ENCODE measurements at regions not wholly inside any gene's neighbourhood (a gene's known extent, or its start where the extent isn't known, plus 50 kb on each side); places are given as distances from the start of the nearest gene placed in this dataset.
A peak's percentile ranks its signal among the peaks of the same experiment; 100 is the strongest.

GRCh38 chr14:101426466-101426865 lies 134.8 kb upstream of the DIO3 start:
- no peak for DNase-seq

DNA sequence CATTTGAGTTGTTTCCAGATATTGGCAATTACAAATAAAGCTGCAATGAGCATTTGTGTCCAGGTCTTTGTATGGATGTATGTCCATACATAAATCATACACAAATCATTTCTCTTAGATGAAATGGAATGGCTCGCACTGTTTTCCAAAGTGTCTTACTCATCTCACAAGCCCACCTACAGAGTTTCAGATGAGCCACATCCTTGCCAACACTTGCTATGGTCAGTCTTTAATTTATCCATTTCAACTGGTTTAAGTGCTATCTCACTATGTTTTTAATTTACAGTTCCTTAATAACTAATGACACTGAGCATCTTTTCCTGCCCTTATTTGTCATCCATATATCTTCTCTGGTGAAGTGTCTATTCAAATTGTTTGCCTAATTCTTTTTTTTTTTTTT lies 132.9 kb upstream of the DIO3 start:
- no peak for DNase-seq

DNA sequence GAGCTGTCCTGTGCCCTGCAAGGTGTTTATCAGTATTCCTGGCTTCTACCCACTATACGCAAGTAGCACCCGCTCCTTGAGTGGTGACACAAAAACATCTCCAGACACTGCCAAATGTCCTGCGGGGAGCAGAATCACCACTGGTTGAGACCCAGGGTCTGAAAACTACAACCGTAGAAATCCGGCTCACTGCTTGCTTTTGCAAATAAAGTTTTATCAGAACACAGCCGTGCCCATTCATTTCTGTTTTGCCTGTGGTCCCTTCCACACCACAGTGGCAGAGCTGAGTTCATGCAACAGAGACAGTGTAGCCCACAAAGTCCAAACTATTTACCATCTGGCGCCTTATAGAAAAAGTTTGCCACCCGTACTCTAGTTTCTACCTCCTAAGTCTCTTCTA lies 125.7 kb upstream of the DIO3 start:
- DNase-seq: no peak

DNA sequence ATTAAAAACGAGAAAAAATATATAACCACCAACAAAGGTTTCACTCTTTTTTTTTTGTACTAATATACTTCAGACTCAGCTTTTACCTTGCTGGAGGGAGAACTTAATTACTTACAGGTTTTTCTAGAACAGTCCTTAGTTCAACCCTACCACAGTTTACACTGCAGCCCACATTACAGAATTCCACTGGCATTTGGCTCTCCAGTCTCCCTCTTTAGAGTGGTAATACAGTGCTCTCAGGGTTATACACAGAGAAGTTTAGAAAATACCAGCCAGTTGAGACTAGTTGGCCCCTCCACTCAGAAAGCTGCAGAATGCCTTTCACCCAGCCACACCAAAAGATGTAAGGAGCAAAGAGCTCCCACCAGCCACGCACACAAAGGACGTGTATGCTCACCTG lies 122.3 kb upstream of the DIO3 start:
- DNase-seq: no peak

GRCh38 chr14:101440496-101440895 lies 120.8 kb upstream of the DIO3 start:
- DNase-seq: no peak

- no peak for DNase-seq
These were observed 119.6 kb upstream of the DIO3 start for GRCh38 chr14:101441710-101442109.

GRCh38 chr14:101442451-101442850 lies 118.8 kb upstream of the DIO3 start:
- no peak for DNase-seq

DNA sequence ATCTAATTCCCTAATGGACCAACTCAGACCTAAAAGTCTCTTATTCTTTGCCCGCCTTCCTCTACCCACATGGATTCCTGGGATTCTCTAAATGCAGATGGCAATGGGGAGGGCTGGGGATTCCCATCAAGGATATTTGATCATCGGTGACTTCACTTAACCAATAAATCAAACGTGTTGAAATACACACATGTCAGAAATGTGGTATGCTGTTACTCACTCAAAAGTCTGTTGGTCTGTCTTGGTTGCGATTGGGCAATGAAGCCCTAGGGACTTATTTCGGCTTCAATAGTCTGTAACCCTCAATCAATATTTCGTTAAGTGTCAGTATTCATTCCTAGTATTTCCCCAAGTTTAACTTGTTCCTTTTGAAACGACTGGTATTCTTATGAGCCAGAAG lies 117.2 kb upstream of the DIO3 start:
- DNase-seq: no peak

- no peak for DNase-seq
These were observed 116.0 kb upstream of the DIO3 start for GRCh38 chr14:101445278-101445677.

DNA sequence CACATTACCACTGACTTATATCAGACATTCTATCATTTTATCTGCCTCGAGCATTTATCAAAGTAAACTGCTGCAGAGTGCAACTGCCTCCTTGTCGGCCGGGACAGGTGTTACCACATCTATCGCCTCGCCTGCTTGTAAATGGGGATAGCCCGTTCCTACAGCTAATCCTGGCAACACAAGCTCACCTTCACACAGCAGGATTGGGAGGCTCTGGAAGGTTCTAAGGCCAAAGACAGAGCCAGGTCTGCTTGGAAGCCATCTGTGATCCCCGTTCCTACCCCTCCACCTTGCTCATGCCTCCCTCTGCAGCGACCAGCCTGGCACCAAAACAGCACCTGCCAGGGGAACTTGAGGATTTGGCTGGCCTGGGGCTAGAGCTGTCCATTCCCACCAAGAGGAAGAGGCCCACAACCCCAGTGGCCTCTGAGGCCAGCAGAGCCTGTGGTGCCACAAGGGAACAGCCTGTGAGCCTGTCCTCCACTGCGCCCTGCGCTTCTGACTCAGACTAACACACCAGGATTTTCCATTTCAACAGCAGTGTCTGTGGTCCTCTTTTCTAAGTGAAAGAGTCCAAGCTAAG lies 114.8 kb upstream of the DIO3 start:
- no peak for DNase-seq

GRCh38 chr14:101449114-101449513 lies 112.2 kb upstream of the DIO3 start:
- peak; percentile 13 for DNase-seq

- DNase-seq: no peak
These were observed 110.1 kb upstream of the DIO3 start for GRCh38 chr14:101451166-101451565.

DNA sequence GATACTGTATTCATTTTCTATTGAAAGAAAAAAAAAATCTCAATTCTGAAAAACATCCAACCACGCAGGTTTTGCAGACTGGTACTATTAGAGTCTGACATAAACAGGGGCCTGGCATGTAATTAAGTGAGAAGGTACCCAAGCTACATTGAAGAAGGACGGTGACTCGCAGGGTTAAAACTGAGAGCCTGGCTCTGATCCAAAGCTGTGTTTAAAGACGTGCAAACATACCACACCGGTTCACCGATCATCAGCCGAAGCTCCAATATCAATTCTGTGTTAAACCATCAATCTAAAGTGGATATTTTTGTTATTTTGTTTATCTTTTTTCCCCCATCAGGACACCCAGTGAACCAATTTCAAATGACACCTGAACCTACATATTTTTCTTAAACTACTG lies 108.1 kb upstream of the DIO3 start:
- no peak for DNase-seq

DNA sequence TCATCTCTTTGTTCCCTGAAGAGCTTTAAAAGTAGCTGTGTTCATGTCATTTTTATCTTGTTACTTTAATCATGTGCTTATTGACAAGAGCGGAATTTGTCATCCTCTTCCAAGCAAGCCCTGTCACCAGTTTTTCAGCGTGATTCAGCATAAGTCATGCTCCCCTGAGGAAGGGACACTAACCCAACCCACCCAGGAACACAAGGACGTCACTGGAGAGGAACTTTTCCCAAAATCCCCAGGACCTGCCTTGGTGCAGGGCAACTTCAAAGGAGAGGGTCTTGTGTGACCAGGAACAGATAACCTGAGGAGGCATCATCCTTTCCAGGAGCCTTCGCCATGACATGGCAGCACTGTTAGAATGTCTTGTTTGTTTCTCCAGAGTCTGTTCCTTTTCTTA lies 107.1 kb upstream of the DIO3 start:
- no peak for DNase-seq

DNA sequence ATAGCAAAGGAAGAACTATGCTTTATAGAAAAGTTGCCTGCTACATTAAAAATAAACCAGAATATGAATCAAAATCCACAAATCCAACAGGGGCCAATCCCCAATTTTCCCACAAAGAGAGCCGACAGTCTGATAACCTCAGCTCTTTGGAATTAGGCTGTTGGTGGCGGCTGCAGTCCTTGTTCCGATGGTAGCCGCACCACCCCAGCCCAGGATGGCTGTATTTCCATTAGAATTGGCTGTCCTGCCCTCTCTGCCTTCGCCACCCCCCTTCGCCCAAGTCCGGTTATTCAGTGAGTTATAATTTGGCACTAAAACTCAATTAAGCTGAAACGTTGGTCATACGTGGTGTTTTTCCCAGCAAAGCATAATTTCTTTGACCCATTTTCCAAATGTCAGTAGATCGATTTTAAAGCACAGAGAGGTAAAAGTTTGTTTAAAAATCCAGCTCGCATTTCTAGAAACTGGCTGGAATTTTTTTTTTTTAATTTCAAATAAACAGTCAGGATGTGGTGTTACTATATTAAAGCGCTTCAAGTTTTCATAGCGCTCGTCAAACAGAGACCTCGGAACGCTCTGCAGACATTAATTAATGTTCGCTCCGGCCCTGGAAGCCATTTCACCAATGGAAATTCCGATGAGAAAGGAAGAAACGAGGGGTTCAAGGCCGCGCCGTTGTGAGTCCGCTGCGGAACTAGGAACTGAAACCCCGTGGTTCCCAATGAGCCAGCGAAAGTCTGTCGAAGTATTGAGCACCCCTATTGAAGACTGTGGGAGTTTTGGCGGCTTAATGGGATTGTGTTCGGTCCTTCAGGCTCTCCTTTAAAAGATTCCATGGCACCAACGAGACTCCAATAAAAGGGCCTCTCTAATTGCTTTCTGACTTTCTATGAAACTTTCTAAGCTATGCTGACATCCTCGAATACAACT lies 104.8 kb upstream of the DIO3 start:
- no peak for DNase-seq

GRCh38 chr14:101457301-101457935 lies 103.9 kb upstream of the DIO3 start:
- DNase-seq: no peak

DNA sequence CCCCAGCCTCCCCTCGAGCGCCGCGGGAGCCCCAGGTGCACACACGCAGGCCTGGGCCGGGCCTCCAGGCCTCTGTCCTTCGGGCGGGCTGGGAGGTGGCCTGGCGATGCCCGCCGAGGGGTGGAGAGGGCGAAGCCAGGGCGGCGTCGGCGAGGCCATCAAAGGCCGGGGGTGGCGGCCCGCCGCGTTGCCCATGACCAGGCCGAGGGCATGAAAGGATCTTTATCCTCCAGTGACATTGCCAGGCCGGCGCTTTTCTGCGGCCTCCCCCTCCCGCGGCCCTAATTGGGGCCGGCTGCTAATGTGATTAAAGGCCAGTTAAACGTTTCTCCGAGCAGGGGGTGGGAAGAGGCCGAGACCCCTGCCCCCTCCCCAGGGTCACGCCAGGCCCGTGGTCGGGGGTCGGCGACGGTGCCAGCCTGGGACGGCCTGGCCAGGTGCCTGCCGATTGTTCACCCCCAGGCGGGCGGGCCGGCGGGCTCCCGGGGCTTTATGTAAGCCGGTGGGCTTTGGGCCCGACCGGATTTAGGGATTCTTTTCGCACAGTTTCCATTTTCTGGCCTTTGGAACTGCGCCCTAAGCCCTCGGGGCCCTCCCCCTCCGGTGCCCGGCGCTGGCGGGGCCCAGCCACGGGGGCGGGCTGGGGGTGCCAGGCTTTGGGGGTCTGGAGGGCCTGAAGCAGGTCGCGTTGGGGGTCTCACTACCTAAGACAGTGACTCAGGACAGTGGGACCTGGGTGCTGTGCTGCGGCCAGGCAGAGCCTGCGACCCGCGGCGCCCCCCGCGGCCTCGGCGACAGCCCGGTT lies 103.2 kb upstream of the DIO3 start:
- DNase-seq: no peak

- no peak for DNase-seq
These were observed 102.3 kb upstream of the DIO3 start for GRCh38 chr14:101458741-101459550.

DNA sequence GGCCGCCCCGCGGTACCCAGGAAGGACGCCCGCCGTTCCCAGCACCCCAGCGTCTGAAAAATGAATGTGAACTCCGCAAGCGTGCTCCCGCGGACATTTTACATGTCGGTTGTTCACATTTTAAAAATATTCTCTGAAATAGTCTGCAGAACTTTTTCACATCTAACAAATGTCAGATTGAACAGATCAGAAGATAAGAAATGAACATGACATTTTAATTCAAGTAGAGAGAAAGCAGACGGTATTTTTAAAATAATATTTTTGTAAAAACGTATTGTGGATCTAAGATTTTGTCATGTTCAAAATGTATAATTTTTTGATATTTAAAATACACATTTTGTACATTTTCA lies 101.8 kb upstream of the DIO3 start:
- DNase-seq: no peak

- DNase-seq: no peak
These were observed 100.8 kb upstream of the DIO3 start for GRCh38 chr14:101460521-101460920.

DNA sequence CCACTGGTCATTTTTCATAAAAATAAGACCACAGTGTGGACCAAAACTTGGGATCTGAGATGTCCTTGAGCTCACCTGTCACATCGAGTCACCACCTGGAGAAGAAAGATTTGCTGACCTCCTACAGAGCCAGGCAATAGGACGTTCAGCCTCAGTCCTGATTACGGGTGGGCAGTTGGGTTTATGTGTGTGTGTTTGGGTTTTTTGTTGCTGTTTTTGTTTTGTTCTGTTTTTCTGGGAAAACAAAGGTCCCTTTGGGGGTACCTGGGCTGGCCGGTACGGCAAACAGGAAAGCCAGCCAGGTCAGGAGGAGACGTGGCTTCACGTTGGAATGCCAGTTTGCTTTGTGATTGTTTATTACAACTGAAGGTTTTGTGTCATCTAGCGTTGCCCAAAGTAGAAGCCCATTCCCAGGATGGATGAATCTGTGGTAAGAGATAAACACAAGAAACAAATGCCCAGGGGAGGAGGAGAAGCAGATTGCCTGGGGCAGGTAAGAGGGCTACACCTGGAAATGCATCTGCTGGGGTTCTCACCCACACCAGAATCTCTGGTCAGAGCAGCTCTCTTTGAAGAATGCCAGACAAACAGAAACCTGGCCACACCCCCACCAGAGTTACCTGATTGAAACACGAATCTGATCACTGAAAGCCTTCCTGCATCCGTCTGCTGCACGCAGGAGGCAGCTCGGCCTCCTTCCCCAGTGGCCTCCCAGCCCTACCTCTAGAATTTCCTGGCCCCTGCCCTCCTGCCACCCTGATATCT lies 100.1 kb upstream of the DIO3 start:
- DNase-seq: no peak

- DNase-seq: no peak
These were observed 99.4 kb upstream of the DIO3 start for GRCh38 chr14:101461891-101462290.

All from COR-L47 (cell line).